SK-MEL-5 (cell line): ENCODE measurements at regions not wholly inside any gene's neighbourhood (a gene's known extent, or its start where the extent isn't known, plus 50 kb on each side); places are given as distances from the start of the nearest gene placed in this dataset.

Experiments
- DNase-seq: peaks from one replicate; pipeline ENCODE4 v3.0.0-alpha.2; 2016; ENCODE audit warnings: low read depth, low spot score
- in situ Hi-C: cut with HindIII; loops from 2 replicates; pipeline ENCODE4 v1.10.0; 2016; ENCODE audit warnings: low sequenced_read_pairs, high pct_unique_total_duplicates, low pct_unique_long_range_greater_than_20kb

DNA sequence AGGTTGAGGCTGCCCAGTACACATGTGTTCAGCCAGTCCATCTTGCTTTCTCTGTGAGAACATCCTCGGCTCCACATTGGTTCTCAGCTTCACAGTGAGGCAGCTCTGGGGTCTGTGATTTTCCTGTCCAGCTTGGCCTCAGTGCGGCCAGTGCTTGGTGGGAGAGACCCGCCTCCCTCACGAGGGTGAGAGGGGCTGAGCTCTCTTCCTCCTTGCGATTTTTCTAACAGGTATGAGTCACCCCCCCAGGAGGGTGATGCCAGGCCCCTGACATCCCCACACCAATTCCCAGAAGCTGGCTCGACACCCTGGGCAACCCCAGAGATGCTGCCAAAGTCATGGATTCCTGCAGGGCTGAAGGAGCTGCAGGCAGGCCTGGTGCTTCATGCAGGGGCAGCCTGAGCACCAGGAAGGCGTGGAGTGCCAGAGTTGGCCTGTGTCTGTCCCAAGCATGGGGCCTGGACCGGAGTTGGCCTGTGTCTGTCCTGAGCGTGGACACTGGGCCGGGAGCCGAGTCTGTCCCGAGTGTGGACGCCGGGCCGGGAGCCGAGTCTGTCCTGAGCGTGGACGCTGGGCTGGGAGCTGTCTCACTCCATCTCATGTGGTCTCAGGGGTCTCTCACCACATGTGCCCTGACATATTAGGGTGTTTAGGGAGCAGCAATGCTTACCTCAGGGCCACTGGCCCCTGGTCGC lies 408.6 kb upstream of the IRX4 start:
- in situ Hi-C loops = no loop called here
- DNase-seq = no peak

DNA sequence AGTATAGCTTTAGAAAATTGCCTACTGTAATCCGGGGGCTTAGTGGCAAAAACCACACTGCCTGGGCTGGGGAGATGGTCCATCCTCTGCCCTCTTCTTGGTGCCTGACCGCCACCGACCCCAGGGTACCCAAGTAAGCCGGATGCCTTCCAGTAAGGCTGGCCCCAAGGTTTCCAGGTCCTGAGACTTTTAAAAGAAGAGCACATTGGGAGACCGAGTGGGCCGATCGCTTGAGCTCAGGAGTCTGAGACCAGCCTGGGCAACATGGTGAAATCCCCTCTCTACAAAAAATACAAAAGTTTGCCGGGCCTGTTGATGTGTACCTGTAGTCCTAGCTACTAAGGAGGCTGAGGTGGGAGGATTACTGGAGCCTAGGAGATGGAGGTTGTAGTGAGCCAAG lies 406.7 kb upstream of the IRX4 start:
- in situ Hi-C loops = no loop called here
- DNase-seq = no peak

- in situ Hi-C loops = no loop called here
- DNase-seq = peak; percentile 10
Measured at GRCh38 chr5:2288968-2289367, 406.2 kb upstream of the IRX4 start.

DNA sequence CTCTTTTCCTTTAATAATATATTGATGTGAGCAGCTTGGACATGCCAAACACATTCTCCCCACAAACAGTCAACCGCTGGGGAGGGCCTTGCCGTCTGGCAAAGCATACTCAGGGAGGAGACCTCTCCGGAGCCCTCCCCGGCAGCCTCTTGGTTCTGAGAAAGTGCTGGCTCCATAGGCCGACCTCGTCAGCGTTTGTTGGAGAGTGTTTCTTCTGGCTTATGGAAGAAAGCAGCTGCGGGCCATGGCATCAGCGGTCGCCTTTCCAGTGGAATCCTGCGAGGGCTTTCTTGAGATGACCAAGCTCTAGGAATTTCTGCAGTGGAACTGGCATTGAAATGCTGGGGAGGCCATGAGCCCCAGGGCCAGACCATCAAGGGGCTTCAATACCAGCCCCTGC lies 405.7 kb upstream of the IRX4 start:
- in situ Hi-C loops = no loop called here
- DNase-seq = no peak

GRCh38 chr5:2286250-2286649 lies 403.5 kb upstream of the IRX4 start:
- in situ Hi-C loops = no loop called here
- DNase-seq = no peak

DNA sequence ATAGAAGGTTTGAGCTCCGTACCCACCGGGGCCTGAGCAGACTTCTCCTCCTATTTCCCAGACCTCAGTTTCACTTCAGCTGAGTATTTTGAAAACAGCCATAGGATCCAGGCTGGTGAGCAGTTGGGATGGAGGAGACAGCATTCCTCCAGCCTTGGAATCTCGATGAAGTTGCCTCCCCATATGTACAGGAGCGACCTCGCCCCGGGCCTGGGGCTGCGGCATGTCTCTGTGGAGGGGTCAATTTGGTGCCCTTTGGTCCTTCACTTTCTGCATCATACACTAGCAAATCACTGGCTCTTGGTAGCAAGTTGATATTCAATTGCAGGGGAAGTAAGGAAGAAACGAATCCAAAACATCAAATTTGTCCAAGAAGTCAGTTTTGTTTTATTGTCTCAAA lies 402.0 kb upstream of the IRX4 start:
- no peak for DNase-seq
- in situ Hi-C loops = no loop called here

DNA sequence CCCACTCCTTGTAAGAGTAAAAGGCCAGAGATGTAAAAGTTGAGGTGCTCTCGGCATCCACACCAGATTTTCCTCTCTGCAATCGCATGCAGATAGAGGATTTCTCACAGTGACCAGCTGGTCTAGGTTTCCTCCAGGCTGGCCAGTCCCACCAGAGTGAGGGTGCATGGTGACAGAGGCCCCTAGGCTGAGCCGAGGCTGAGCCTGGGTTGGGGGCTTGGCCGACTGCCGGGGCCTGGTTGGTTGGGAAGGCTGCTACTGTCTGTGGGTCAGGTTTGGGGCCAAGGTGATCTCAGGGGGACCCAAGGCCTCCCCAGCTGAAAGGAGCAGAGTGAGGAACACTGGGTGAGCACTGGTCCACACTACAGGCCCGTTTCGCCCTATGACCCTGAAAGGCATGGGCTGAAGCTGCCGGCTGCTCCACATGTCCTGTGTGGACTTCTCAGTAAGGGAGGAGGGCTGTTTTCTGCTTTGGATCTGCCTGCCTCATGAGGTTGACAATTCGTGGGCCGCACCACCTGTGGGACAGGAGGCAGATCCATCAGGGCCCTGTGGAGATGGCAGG lies 400.8 kb upstream of the IRX4 start:
- no peak for DNase-seq
- in situ Hi-C loops = no loop called here

- in situ Hi-C loops = no loop called here
- DNase-seq = no peak
Measured at GRCh38 chr5:2282893-2283292, 400.2 kb upstream of the IRX4 start.

- in situ Hi-C loops = no loop called here
- no peak for DNase-seq
Measured at GRCh38 chr5:2282034-2282690, 399.4 kb upstream of the IRX4 start.

DNA sequence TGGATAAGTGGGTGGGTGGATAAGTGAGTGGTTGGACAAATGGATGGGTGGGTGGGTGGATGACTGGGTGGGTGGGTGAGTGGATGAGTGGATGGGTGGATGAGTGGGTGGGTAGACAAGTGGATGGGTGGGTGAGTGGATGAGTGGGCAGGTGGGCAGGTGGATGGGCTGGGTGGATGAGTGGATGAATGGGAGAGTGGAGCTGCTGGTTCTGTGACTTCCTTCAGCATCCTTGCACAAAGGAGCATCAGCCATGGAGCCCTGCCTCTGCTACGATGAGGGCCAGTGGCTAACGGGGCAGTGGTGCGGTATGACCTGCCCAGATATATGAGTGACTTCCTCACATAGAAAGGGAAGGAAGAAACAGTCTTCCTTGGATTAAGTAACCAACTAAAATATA lies 398.7 kb upstream of the IRX4 start:
- DNase-seq = no peak
- in situ Hi-C loops = no loop called here

DNA sequence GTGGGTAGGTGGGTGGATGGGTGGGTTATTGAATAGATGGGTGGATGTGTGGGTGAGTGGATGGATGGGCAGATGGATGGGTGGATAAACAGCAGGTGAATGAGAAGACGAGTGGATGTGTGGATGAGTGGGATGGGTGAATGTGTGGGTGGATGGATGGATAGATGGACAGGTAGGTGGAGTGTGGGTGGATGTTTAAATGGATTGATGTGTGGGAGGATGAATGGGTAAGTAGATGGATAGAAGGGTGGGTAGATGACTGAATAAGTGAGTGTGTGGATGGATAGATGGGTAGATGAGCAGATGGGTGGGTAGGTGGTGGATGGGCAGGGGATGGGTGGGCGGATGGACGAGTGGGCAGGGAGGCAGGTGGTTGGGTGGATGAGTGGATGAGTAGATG lies 397.6 kb upstream of the IRX4 start:
- in situ Hi-C loops = no loop called here
- DNase-seq = no peak

- DNase-seq = no peak
- in situ Hi-C loops = no loop called here
Measured at GRCh38 chr5:2278825-2279456, 396.2 kb upstream of the IRX4 start.

- DNase-seq = no peak
- in situ Hi-C loops = no loop called here
Measured at GRCh38 chr5:2277886-2278285, 395.2 kb upstream of the IRX4 start.

DNA sequence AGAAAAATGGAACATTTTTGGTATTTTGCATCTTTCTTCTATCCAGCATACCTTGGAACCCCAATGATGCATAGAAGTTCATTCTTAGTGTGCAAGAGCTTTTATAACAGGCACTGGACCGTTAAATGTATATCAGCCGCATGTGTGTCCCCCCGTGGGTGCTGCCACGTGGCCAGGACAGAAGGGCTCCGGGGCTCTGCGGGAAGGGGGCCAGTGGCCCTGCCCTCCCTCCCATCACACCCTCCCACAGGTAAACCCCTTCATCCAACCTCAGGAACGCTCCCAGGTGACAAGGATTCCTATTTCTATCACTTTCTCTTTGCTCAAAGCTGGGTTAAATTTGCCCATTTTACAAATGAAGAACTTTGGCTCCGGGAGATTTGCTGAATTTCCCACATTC lies 393.4 kb upstream of the IRX4 start:
- no peak for DNase-seq
- in situ Hi-C loops = no loop called here

DNA sequence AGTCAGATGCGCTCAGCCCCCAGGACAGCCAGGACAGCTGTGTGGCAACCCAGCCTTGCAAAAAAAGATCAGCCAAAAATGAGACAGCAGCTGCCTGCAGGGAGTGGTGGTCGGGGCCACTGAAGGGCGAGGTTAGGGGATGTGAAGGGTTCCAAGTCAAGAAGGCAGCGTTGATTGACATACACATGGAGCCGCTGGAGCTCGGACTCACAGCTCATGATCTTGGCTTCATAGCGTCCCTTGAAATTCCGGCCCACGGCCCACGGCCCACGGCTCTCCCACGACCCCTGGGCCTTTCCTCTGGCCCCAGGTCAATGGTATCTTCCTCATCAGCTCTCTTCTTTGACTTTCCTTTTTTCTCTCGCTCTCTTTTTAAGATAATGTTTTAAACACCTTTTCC lies 390.0 kb upstream of the IRX4 start:
- no peak for DNase-seq
- in situ Hi-C loops = no loop called here

DNA sequence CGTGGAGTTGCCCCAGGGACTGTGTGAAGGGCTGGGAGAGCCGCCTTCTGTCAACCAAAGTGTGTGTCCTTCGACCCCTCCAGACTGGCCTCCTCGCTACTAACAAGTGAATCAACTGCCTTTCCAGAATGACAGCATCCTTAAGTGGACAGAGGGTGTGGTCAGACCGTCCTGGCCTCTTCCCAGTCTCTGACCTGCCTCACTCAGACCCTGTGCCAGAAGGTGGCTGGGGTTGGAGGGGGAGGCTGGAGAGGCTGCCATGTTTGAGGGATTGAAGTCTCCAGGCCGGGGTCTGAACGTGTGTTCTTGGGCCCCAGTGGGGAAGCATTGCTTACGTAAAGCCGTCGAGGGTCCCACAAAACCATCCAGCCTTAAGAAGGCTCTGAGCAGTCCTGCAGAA lies 389.3 kb upstream of the IRX4 start:
- no peak for DNase-seq
- in situ Hi-C loops = no loop called here

DNA sequence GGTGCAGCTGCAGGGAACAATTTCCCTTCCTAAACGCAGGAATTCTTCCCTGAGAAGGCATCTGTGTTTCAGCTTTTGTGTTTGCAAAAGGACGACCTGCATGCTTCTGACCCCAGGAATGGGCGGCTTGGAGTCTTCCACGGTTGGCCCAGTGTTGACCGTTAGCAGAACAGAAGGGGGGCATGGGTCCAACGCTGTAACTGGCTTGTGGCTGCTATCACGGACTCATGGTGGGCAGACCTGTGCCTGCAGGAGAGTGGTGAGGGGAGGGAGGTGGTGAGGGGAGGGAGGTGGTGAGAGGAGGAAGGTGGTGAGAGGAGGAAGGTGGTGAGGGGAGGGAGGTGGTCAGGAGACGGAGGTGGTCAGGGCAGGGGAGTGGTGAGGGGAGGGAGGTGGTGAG lies 388.6 kb upstream of the IRX4 start:
- in situ Hi-C loops = no loop called here
- DNase-seq = no peak

- no peak for DNase-seq
- in situ Hi-C loops = no loop called here
Measured at GRCh38 chr5:2270467-2270866, 387.7 kb upstream of the IRX4 start.

DNA sequence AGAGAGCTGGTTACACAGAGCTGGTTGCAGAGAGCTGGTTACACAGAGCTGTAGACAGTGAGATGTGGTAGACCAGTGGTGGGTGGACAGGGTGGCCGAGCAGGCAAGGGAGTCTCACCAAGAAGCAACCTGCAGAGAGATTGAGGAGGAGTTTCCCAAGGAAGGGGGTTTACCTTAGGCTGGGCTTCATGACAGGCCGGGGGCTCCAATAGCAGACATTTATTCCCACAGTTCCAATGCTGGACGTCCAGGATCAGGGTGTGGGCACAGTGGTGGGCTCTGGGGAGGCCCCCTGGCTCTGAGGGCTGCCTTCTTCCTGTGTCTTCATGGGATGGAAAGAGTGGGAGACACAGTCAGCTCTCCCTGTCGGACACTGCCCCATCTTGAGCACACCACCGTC lies 386.9 kb upstream of the IRX4 start:
- DNase-seq = no peak
- in situ Hi-C loops = no loop called here
